GM21381 (cell line): ENCODE measurements at regions not wholly inside any gene's neighbourhood (a gene's known extent, or its start where the extent isn't known, plus 50 kb on each side); places are given as distances from the start of the nearest gene placed in this dataset.

Experiments
- ATAC-seq: cut with Tn5 transposase; IDR thresholded peaks from one replicate; pipeline ENCODE4 v1.9.1; 2021; ENCODE audit warnings: mild to moderate bottlenecking, moderate library complexity; ENCODE audit not compliant: unreplicated experiment

GRCh38 chr16:79337906-79338305 is 262.6 kb downstream of the MAF start:
- ATAC-seq: no peak

GRCh38 chr16:79336437-79337229 is 263.9 kb downstream of the MAF start:
- no peak for ATAC-seq

GRCh38 chr16:79334127-79334526 is 266.4 kb downstream of the MAF start:
- no peak for ATAC-seq

GRCh38 chr16:79331066-79331465 is 269.5 kb downstream of the MAF start:
- no peak for ATAC-seq

GRCh38 chr16:79329967-79330366 is 270.6 kb downstream of the MAF start:
- ATAC-seq: no peak

GRCh38 chr16:79329166-79329521 is 271.4 kb downstream of the MAF start:
- ATAC-seq: no peak

- no peak for ATAC-seq
Measured at GRCh38 chr16:79328402-79329165, 272.0 kb downstream of the MAF start.

GRCh38 chr16:79327836-79328235 is 272.7 kb downstream of the MAF start:
- ATAC-seq: no peak

GRCh38 chr16:79326549-79326948 is 274.0 kb downstream of the MAF start:
- ATAC-seq: no peak

GRCh38 chr16:79325226-79325945 is 275.2 kb downstream of the MAF start:
- ATAC-seq: no peak

GRCh38 chr16:79320956-79321355 is 279.6 kb downstream of the MAF start:
- ATAC-seq: no peak

GRCh38 chr16:79318143-79318899 is 282.2 kb downstream of the MAF start:
- ATAC-seq: no peak

- no peak for ATAC-seq
Measured at GRCh38 chr16:79317521-79317920, 283.0 kb downstream of the MAF start.

- no peak for ATAC-seq
Measured at GRCh38 chr16:79317026-79317425, 283.5 kb downstream of the MAF start.

- peak; percentile 70 for ATAC-seq
Measured at GRCh38 chr16:79316004-79316458, 284.5 kb downstream of the MAF start.

GRCh38 chr16:79312502-79312901 is 288.0 kb downstream of the MAF start:
- no peak for ATAC-seq

- ATAC-seq: no peak
Measured at GRCh38 chr16:79310710-79311109, 289.8 kb downstream of the MAF start.

- ATAC-seq: no peak
Measured at GRCh38 chr16:79309606-79310005, 290.9 kb downstream of the MAF start.

GRCh38 chr16:79307214-79307613 is 293.3 kb downstream of the MAF start:
- no peak for ATAC-seq

- ATAC-seq: no peak
Measured at GRCh38 chr16:79305074-79305473, 295.5 kb downstream of the MAF start.

GRCh38 chr16:79303959-79304387 is 296.6 kb downstream of the MAF start:
- no peak for ATAC-seq
